A673 (cell line): ENCODE measurements at regions not wholly inside any gene's neighbourhood (a gene's known extent, or its start where the extent isn't known, plus 50 kb on each side); places are given as distances from the start of the nearest gene placed in this dataset.

ENCODE experiments used
- EZH2 ChIP-seq: fragments of 200-600 bp; sonication (generic); IDR thresholded peaks from 2 replicates; pipeline ENCODE4 v1.6.1; 2017; ENCODE audit warnings: borderline replicate concordance, low read depth, mild to moderate bottlenecking, mixed read lengths, antibody characterized with exemption, low read length; ENCODE audit not compliant: poor library complexity, severe bottlenecking
- TF ChIP-seq, protein P1 (sequence below): fragments of 300-800, 200-600 bp; sonication (generic); conservative IDR thresholded peaks from 2 replicates; pipeline ENCODE4 v1.5.1; 2017; ENCODE audit warnings: low read depth, mild to moderate bottlenecking, antibody characterized with exemption, low read length, moderate library complexity, mixed read lengths

DNA sequence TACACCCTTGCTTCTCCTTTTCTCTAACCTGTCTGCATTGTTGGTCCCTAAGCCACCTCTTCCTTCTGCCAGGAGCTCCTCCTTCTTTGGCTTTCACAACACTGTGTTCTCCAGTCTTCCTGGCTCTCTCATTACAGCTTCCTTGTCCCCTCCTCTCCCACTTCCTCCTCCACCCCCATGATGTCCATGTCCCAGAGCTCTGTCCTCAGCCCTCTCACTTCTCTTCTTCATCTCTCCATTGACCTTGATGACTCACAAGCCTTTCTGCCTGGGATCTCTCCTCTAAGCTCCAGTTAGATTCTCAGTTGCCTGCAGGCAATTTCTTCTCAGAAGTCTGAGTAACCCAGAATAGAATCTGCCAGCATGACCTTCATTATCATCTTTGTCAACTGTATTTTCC, 100.3 kb upstream of the WASF3 start:
- TF ChIP-seq, protein P1, sequence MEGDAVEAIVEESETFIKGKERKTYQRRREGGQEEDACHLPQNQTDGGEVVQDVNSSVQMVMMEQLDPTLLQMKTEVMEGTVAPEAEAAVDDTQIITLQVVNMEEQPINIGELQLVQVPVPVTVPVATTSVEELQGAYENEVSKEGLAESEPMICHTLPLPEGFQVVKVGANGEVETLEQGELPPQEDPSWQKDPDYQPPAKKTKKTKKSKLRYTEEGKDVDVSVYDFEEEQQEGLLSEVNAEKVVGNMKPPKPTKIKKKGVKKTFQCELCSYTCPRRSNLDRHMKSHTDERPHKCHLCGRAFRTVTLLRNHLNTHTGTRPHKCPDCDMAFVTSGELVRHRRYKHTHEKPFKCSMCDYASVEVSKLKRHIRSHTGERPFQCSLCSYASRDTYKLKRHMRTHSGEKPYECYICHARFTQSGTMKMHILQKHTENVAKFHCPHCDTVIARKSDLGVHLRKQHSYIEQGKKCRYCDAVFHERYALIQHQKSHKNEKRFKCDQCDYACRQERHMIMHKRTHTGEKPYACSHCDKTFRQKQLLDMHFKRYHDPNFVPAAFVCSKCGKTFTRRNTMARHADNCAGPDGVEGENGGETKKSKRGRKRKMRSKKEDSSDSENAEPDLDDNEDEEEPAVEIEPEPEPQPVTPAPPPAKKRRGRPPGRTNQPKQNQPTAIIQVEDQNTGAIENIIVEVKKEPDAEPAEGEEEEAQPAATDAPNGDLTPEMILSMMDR = no peak
- no peak for TF ChIP-seq EZH2
